SIG-M5 treated with dmso at 0.1 percent for 504 hours (cell line): ENCODE measurements at regions not wholly inside any gene's neighbourhood (a gene's known extent, or its start where the extent isn't known, plus 50 kb on each side); places are given as distances from the start of the nearest gene placed in this dataset.
"Not testable (repeated sequence)": the region's sequence is repeated elsewhere in the genome, so short reads cannot be mapped to it uniquely, and the experiment has no call there.

ENCODE experiments used
- DNase-seq: peaks from one replicate; lab custom pipeline; 2025; ENCODE audit not compliant: unreplicated experiment; lab: John Stamatoyannopoulos, UW

DNA sequence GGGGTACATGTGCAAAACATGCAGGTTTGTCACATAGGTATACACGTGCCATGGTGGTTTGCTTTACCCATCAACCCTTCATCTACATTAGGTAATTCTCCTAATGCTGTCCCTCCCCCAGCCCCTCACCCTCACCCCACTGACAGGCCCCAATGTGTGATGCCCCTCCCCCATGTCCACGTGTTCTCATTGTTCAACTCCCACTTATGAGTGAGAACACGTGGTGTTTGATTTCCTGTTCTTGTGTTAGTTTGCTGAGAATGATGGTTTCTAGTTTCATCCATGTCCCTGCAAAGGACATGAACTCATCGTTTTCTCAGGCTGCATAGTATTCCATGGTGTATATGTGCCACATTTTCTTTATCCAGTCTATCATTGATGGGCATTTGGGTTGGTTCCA, 232.9 kb upstream of the RASGRP1 start:
- not testable (repeated sequence) for DNase-seq

DNA sequence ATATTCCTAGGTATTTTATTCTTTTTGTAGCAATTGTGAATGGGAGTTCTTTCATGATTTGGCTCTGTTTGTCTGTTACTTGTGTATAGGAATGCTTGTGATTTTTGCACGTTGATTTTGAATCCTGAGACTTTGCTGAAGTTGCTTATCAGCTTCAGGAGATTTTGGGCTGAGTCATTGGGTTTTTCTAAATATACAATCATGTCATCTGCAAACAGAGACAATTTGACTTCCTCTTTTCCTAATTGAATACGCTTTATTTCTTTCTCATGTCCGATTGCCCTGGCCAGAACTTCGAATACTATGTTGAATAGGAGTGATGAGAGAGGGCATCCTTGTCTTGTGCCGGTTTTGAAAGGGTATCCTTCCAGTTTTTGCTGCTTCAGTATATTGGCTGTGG, 234.6 kb upstream of the RASGRP1 start:
- not testable (repeated sequence) for DNase-seq

DNA sequence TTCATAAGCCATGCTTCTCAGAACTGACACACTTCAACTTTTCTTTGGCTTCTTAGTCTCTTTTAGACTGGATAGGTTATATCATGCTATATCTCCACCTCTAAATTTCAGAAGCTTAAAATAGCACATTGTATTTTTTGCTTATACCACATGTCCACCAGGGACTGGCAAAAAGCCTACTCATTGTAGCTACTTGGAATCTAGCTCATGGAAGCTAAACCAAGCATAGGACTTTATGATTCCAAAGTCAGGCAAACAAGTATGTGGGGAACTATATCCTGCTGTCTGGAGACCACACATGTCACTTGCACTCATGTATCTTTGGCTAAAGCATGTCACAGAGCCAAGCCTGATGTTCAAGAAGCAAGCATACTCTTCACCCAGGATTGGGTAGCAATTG, 245.0 kb upstream of the RASGRP1 start:
- no peak for DNase-seq

DNA sequence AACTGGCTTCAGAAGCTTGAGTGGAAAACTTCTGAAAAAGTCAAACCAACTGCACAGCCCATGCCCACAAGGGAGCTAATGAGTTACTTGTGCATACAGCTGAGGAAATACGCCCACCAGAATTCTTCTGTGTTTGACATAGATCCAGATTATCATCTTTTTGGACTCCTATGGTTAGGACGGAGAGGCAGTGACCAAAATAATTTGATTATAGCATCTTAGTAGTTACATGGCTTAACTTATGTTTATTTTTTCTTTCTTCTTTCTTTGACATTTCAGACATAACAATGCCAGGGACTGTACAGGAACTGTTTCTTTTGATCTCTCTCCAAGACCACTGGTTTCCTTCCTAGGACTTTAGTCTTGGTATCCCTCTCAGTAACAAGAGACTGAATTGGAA, 246.1 kb upstream of the RASGRP1 start:
- DNase-seq: no peak

DNA sequence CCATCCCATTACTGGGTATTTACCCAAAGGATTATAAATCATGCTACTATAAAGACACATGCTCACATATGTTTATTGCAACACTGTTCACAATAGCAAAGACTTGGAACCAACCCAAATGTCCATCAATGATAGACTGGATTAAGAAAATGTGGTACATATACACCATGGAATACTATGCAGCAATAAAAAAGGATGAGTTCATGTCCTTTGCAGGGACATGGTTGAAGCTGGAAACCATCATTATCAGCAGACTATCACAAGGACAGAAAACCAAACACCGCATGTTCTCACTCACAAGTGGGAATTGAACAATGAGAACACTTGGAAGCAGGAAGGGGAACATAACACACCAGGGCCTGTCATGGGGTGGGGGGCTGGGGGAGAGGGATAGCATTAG, 249.6 kb upstream of the RASGRP1 start:
- DNase-seq: not testable (repeated sequence)

DNA sequence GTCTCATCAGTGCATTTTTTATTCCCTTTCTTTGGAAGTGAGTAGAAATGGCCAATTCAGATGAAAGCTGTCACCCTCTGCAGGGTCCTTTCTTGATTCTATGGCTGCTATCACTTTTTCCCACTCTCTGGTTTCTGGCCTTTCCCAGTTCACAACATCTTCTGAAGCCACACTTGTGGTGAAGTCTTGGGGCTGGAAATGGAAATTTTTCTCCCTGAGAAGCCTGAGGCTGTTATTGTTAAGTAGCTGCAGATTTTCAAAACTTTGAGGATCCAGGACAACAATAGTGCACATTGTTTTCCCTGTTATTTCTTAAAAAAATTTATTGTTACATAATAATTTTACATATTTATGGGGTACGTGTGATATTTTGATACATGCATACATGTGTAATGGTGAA, 250.3 kb upstream of the RASGRP1 start:
- no peak for DNase-seq

DNA sequence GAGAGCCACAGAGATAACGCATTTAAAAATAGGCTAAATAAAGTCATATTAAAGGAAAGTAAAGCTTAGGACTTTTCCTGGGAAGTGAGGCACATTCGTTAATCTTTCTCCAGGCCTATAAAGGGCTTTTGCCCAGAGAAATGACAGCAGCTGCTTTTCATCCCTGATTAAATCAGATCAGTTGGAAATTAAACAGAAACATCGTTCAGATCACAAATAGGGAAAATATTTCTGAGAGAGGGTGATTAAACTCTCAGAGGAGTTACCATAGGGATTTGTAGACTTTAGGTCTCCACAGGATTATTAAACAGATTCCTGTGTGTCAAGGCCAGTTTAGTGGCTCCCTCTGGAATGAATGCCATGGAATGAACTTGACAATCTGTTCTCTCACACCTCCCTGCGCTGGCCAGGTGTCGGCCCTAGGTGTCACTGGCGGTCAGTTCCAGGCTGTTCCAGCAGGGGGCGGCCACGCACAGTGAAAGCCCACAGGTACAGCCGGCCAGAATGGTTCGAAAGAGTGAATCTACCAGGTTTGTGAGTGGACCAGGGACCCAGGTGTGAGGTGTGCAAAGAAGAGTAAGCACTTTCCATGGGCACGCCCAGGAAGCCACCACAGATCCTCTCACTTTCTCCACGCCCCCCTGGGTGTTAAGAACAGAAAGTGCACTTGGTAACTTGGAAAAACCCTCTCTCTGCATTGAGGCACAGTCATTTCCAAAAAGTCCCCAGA, 253.0 kb upstream of the RASGRP1 start:
- DNase-seq: peak; percentile 26

DNA sequence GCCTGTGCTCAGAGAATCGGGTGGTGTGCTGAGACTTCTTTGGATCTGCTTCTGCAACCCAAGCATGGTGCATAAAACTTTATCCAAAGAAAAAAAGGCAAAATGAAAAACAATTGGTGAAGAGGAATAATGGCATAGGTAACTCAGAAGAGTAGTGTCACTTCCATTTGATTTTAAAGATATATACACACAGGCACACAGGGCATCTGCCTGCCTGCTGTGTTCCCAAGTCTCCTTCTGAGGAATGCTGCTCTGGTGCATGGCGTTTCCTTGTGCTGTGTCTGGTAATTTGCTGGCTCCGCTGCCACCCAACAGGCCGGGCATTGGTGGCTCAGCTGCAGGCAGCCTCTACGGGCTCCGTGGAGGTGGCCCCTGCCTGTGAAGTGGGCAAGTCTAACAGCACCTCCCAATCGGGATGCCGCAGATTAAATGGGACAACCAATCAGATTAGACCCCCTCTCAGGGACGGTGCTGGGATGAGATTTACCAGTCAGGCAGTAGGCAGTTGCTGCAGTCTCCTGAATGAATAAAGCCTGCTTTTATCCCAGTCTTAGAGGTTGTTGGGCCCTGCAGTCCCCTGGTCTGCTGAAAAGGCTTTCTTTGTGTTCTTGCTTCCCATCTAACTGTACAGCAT, 253.7 kb upstream of the RASGRP1 start:
- DNase-seq: no peak

DNA sequence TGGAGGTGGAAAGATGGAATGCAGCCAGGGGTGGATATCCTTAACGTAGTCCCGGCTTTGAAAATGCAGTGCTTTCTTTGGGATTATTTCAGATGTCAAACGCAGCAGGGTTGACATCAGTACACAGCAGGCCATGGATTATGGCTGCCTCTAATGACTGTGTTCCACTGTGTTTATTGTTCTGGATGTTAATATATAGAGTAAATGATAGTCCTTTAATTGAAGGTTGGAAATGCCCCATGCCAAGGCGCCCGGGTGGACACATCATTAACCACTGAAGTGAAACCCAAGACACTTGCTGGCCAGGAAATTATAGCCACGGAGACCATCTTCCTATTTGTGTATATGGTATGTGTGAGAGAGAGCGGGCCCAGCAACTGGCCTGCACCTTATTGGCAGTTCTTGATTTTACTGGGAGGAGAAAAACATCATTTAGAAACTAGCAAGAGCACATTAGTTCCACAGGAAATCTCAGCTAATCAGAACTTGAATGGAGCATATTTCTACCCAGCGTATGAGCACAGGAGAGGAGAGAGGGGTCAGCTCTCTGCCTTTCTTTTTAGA, 254.9 kb upstream of the RASGRP1 start:
- DNase-seq: no peak

DNA sequence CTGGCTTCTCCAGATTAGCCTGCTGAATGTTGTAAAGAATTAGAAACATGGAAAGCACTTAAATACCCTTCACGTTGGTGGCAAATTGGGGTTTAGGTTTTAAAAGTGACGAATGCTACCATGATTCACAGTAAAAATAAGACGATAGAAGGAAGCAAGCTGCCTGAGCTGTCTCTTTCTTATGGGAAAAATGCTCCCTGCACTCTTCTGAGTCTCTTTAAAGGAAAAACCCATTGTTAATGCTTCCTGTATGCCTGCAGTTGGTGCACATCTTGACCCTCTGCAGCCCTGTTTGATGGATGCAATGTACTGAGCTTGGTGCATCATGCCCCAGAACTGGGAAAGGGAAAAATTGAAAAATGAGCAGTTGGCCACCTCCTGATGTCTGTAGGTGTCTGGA, 258.6 kb upstream of the RASGRP1 start:
- no peak for DNase-seq

DNA sequence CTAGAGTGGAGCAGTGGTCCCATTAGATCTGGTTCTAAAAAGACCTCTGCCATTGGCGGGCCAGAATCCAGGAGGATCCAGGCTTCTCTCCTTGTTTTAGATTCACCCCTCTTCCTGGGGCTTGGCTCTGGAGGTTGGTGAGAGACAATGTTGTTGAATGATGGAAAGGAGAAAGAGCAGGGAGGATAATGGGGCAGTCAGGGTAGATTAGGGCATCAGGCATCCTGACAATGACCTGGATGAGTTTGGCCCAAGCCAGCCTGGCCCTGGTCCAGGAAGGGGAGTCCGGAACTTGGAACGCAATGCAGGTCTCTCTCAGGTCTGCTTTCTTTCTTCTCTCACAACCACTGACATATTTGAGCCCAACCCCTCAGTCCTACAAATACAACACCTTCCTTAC, 260.1 kb upstream of the RASGRP1 start:
- no peak for DNase-seq

DNA sequence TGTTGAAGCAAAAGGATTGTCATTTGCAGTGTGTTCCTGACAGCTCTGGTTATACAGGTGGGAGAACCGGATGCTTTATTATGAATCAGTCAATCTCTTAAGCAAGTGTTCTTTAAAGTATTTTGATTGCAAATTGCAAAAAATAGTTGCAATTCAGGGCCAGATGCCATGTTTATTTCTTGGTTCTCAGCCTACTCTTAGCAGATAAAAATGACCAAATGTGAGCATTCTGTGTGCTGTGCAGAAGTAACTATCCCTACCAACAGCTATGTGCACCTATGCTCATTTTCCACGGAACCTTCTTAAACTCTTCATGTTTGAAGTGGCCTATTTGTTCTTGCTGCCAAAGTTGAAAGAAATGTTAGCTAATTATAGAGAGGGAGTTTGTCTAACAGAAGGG, 262.3 kb upstream of the RASGRP1 start:
- DNase-seq: no peak

DNA sequence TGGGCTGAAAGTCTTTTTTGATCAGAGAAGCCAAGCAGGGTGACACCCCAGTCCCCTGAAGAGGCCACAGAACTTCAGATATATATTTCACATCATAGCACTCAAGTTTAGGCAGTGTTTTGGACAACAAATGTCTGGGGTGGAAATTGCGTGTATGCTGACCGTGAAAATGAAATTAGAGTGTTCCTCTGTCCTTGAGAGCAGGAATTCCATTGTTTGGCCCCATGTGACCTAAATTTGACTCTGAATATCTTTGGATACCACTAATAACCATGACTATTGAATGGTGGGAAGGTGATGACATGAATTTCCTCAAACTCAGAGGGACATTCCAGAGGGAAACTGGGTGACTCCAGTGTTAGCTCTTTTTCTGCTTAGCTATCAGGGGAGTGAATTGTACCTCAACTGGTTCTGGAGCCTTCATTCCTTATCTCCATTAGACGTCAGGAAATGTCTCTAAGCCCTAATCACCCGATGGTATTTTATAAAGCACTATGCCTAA, 263.5 kb upstream of the RASGRP1 start:
- no peak for DNase-seq

DNA sequence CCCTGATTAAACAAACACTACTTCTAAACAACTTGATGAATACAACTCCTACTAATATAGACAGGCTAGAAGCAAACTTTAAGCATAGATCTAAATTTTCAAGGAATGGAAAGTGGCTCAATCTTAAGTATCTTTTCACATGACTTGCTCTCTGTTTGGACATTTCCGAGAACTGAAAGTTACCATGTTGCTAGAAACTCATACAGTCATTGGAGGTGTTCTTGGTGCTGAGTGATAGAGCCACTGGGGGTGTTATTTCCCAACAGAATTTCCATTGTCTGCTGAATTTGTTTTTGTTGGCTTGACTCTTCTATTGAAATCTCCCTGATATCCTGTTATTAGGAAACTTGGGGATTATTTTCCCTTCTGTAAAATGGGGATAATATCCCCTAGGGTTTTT, 264.5 kb upstream of the RASGRP1 start:
- no peak for DNase-seq

DNA sequence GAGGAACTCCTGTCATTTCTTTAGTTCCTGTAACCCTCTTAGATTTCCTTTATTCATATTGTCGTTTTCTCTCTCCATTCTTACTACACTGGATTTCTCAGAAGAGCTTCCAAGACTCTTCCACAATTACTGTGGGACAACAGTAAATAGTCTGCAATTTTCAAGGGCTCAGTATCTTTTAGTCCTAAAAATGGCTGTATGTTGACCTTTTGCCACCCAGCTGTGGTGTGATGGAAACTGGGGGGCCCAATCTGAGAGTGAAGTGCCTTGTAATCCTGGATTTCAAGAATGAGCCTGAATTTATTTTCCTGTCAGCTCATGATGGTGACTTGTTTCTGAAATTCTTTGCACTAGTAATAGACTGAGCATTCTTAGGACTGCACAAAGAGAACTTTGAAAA, 277.6 kb upstream of the RASGRP1 start:
- DNase-seq: no peak

DNA sequence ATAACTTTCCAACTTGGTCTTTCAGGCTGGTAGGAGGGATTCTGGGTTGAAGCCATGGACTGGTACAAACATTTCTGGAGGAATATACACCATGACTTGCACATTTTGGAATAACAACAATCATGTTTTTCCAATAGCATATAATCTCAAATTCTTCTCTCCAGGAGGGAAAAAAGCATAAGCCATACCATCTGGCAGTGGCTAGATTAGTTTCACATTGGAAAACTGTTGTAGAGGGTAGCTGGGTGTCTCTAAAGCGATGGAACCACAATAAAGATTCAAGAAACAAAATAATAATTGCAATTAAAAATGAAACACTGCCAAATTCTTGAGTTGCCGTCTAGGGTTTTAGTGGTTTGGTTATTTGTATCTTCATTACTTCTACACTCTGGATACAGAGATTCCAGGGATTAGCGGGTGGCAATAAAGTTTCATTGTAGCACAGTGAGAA, 278.5 kb upstream of the RASGRP1 start:
- no peak for DNase-seq

DNA sequence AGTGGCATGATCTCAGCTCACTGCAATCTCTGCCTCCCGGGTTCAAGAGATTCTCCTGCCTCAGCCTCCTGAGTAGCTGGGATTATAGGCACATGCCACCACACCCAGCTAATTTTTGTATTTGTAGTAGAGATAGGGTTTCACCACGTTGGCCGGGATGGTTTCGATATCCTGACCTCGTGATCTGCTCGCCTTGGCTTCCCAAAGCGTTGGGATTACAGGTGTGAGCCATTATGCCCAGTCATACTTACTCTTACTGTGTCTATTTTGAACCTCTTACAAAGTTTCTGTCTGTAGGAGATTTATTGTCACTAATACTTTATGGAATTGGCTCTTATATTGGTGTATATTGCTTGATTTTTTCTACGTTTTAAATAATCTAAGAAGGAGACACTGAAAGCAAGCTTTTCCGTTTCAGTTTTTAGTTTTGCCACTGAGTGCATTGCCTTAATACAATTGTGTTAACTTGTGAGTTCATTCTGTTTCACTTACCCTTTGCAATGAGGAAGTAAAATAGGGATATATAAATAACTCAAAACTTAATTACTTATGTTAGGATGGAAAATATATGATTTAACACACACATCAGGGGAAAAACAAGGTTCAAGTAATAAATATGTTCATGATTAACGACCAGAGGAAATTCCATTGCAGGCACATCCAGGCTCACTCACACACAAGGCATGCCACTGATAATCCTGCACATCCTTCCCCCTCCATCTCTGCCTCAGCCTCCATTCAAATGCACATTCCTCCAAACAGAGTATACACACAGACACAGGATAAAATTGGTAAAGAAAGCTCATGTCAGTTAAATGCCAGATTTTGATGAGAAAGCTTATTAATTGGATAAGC, 279.3 kb upstream of the RASGRP1 start:
- DNase-seq: no peak

DNA sequence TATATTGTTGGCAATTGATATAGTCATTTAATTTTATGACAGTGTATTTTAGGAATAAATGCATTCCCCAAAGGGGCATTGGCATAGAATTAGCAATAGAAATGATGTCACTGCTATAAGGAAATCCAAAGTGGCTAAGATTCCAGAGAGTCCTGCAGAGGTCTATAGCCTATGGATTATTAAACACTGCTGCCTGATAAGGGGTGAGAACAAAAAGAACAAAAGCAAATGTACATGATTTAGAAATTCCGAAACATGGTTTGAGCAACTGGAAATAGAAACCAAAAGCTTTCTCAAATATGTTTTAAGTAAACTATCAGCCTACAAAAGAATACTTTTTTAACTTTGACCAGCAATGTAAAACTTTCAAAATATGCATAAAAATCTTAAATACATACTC, 280.1 kb upstream of the RASGRP1 start:
- DNase-seq: no peak

DNA sequence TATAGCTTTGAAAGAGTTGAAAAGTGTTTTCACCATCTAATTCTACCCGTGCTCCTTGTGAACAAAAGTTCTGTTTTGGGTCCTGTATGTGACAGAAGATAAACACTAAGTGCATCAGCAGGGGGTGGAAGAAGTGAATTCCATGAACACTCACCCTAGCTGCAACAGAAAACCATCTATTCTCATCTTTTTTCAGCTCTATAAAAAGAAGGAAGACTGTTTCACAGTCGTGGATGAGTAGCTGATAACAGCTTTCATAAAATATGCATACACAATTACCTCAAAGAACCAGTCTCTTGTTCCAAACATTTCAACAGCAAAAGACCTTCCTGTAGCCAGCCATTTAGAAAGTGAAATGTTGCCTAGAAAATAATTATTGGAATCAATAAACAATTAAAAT, 281.7 kb upstream of the RASGRP1 start:
- DNase-seq: no peak

DNA sequence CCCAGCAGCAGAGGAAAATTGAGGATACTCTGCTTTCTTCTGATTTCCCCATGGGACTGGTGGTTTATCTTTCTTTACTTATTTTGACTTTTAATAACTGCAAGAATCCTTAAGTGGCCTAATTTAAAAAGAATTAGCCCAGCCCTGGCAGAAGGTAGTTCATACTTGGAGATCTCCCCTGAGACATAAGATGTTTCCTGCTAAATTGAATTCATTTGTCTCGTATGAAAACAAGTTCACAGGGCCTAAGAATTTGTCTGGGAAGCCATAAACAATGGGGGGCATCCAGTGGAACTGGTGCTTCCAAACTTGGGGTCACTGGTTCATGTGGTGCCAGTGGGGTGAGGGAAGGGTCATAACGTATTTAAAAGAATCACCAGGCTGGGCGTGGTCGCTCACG, 283.1 kb upstream of the RASGRP1 start:
- DNase-seq: no peak

DNA sequence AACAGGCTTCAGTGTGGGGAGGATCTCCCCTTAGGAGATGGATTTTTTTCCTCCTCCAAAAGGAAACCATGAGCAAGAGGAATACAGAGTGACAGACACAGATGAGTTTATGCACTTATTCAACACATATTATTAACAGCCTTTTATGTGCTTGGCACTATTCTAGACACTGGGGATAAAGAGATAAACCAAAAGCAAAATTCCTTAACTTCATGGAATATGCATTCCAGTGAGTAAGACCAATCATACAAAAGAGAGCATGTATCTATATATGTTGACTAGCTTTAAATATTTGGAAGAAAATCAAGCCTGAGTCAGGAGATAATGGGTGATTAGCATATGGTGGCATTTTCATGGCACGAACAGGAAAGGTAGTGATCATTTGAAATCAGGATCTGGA, 284.4 kb upstream of the RASGRP1 start:
- no peak for DNase-seq
